BE2C (cell line): ENCODE measurements at regions not wholly inside any gene's neighbourhood (a gene's known extent, or its start where the extent isn't known, plus 50 kb on each side); places are given as distances from the start of the nearest gene placed in this dataset.

Source experiments
- DNase-seq: peaks from one replicate; pipeline ENCODE4 v3.0.0-alpha.2; 2020
- H3K27me3 ChIP-seq: fragments of 250-450 bp; sonication (Bioruptor Pico); 2 replicates; pipeline ENCODE4 v1.5.1; 2020; ENCODE audit warnings: mild to moderate bottlenecking
- H3K36me3 ChIP-seq: fragments of 250-450 bp; sonication (Bioruptor Pico); 2 replicates; pipeline ENCODE4 v1.5.1; 2020; ENCODE audit warnings: mild to moderate bottlenecking
- H3K4me1 ChIP-seq: fragments of 250-450 bp; sonication (Bioruptor Pico); 2 replicates; pipeline ENCODE4 v1.5.1; 2020
- H3K4me3 ChIP-seq: 2 replicates; pipeline ENCODE4 v1.5.1; 2011; ENCODE audit warnings: low read depth, low read length
- H3K9me3 ChIP-seq: fragments of 250-450 bp; sonication (Bioruptor Pico); 2 replicates; pipeline ENCODE4 v1.5.1; 2020
- CTCF ChIP-seq: IDR thresholded peaks from 2 replicates; pipeline ENCODE4 v1.5.1; 2012; ENCODE audit warnings: mild to moderate bottlenecking, low read depth, low read length

GRCh38 chr2:4528773-4529172 lies 825.4 kb downstream of the DCDC2C start:
- no peak for TF ChIP-seq CTCF
- Histone ChIP-seq H3K36me3 (no peaks in the 10 kb centered on the region), H3K4me1 (no peaks in the 10 kb centered on the region), H3K27me3 (no peaks in the 10 kb centered on the region), H3K4me3 (no peak overlapping the region), H3K9me3 (no peaks in the 10 kb centered on the region)
- no peak for DNase-seq

- no peak for TF ChIP-seq CTCF
- Histone ChIP-seq H3K36me3 (no peaks in the 10 kb centered on the region), H3K9me3 (no peaks in the 10 kb centered on the region)
Measured at GRCh38 chr2:4529738-4530137, 826.4 kb downstream of the DCDC2C start.

GRCh38 chr2:4530231-4530630 lies 826.9 kb downstream of the DCDC2C start:
- Histone ChIP-seq H3K36me3 (no peaks in the 10 kb centered on the region), H3K9me3 (no peaks in the 10 kb centered on the region), H3K27me3 (no peaks in the 10 kb centered on the region), H3K4me1 (no peaks in the 10 kb centered on the region), H3K4me3 (no peak overlapping the region)
- no peak for TF ChIP-seq CTCF
- no peak for DNase-seq

More at GRCh38 chr2:4529738-4530137, 826.4 kb downstream of the DCDC2C start:
- H3K4me3 ChIP-seq = no peak overlapping the region
- no peaks in the 10 kb centered on the region for H3K4me1 ChIP-seq
- no peaks in the 10 kb centered on the region for H3K27me3 ChIP-seq
- DNase-seq = no peak

GRCh38 chr2:4533806-4534205 lies 830.4 kb downstream of the DCDC2C start:
- Histone ChIP-seq H3K4me1 (no peaks in the 10 kb centered on the region), H3K4me3 (no peak overlapping the region), H3K27me3 (no peaks in the 10 kb centered on the region), H3K36me3 (no peaks in the 10 kb centered on the region), H3K9me3 (no peaks in the 10 kb centered on the region)
- no peak for DNase-seq
- no peak for TF ChIP-seq CTCF

GRCh38 chr2:4539121-4539520 lies 835.7 kb downstream of the DCDC2C start:
- no peak for DNase-seq
- Histone ChIP-seq H3K4me3 (no peak overlapping the region), H3K4me1 (no peaks in the 10 kb centered on the region), H3K36me3 (no peaks in the 10 kb centered on the region), H3K9me3 (no peaks in the 10 kb centered on the region), H3K27me3 (no peaks in the 10 kb centered on the region)
- no peak for TF ChIP-seq CTCF

GRCh38 chr2:4549666-4550210 lies 846.4 kb downstream of the DCDC2C start:
- DNase-seq = no peak
- Histone ChIP-seq H3K36me3 (no peaks in the 10 kb centered on the region), H3K27me3 (no peaks in the 10 kb centered on the region), H3K9me3 (no peaks in the 10 kb centered on the region), H3K4me1 (no peaks in the 10 kb centered on the region), H3K4me3 (no peak overlapping the region)
- no peak for TF ChIP-seq CTCF
